A204.1 (cell line): ENCODE measurements at regions not wholly inside any gene's neighbourhood (a gene's known extent, or its start where the extent isn't known, plus 50 kb on each side); places are given as distances from the start of the nearest gene placed in this dataset.
"Not testable (repeated sequence)": the region's sequence is repeated elsewhere in the genome, so short reads cannot be mapped to it uniquely, and the experiment has no call there.

Experiments
- FAIRE-seq: peaks from 2 replicates; lab custom pipeline; 2012; peaks lifted over from hg19 to GRCh38; lab: Jason Lieb, UNC

DNA sequence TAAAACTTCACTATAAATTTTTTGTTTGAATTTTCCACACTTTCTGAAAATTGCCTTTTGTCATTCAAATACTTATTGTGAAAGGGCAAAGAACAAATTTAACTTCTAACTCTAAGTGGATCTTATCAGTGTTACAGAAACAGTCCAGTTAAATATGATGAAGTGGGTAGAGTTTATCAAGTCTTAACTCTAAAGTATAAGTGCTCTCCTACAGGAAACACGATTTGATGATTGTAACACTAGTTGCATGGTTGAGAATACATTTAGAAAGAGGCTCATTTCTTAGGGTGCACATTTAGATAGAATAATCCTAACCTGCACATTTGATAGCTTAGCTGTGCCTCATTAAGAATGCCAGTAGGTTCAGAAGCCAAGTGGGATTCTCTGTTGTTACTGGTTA is 838.3 kb upstream of the ATXN7L3B start:
- FAIRE-seq: no peak

DNA sequence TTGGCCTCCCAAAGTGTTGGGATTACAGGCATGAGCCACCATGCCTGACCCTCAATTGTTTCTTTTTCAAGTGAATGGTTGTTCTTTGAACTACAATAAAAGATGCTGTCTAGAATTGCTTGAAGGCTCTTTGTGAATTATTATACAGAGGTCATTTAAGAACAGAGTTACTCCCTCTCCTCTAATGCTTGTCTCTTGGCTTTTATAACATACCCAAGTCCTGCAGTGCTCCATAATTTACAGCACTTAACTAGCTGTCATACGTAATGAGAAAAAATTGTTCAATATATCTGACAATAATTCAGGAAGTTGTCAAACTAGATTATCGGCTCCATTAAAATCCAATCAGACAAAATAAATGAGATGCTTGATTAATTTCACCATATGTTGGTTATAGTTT is 823.0 kb upstream of the ATXN7L3B start:
- no peak for FAIRE-seq

DNA sequence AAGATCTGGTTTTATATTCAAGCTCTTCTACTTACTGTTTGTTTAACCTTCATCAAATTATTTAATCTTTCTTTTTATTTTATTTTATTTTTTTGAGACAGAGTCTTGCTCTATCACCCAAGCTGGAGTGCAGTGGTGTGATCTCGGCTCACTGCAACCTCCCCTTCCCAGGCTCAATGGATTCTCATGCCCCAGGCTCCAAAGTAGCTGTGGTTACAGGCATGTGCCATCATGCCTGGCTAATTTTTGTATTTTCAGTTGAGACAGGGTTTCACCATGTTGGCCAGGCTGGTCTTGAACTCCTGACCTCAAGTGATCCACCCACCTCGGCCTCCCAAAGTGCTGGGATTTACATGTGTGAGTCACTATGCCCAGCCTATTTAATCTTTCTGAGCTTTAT is 821.5 kb upstream of the ATXN7L3B start:
- not testable (repeated sequence) for FAIRE-seq

DNA sequence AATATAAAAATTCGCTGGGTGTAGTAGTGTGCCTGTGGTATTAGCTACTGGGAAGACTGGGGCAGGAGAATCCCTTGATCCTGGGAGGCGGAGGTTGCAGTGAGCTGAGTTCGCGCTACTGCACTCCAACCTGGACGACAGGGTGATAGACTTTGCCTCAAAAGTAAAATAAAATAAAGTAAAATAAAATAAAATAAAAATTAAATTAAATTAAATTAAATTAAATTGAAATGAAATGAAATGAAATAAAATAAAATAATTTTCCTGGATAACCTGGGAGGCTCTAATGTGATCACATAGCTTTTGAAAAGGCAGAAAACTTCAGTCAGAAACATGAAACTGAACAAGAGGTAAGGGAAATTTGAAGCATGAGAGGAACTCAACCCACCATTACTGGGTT is 818.4 kb upstream of the ATXN7L3B start:
- no peak for FAIRE-seq

DNA sequence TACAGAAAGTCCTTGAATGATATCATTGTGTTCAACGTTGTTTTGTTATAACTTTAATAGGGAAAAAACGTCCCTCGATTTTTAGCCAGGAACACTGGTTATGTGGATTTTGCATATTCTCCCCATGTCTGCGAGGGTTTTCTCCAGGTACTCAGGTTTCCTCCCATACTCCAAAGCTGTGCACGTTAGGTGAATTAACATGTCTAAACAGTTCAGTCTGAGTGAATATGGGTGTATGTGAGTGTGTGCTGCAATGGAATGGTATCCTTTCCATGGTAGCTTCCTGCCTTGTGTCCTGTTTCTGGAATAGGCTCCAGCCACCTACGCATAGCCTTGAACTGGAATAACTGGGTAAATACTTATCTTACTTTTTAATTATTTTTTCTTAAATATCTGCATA is 810.8 kb upstream of the ATXN7L3B start:
- no peak for FAIRE-seq

DNA sequence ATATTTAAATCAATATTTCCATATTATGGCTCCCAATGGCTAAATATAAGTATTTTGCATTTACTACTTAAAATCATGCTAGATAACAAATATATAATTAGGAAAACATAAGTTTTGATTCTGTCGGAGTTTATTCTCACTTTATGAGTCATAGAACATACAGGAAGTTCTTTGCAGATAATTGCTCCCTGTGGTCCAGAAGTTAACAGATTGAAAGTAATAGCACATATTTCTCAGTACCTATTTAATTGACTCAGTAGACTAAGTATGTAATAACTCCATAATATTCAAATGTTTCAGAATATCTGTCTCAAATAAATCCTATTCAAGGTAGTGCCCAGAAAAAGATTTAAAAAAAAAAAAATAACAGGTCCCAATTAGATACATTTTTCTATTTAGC is 806.0 kb upstream of the ATXN7L3B start:
- FAIRE-seq: no peak

DNA sequence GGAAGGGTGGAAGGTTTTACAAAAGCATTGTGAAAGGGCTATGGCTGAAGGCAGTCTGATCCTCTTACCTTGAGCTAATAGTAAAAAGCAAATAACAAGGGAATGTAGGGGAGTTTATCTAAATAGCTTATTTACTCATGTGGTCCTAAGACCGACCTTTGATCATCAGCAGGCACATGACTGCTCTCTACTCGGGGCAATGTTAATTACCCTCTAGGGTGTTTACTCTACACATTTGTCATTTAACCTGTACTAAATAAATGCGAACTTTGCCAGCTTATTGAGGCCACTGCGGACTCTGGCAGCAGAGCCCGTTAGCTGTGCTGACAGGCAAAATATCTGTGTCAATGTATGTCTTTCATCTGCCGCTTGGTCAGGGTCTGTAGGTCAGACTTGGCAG is 768.3 kb upstream of the ATXN7L3B start:
- FAIRE-seq: no peak

DNA sequence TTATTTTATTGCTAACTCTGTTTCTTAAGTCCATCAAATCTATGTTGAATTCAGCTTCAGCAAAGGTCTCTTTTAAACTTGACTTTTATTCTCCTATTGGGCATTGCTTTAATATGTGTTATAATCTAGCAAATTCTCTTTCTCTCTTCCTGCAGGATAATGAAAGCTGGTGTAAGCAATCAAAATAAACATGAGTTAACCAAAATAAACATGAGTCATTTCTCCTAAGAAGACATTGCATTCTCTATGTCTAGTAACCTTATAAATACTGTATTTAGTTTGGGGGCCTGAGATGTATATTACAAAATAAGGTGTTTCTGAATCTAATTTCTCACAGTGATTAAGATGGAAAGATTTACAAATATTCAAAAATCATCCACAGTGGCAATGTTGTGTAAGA is 739.1 kb upstream of the ATXN7L3B start:
- FAIRE-seq: no peak

DNA sequence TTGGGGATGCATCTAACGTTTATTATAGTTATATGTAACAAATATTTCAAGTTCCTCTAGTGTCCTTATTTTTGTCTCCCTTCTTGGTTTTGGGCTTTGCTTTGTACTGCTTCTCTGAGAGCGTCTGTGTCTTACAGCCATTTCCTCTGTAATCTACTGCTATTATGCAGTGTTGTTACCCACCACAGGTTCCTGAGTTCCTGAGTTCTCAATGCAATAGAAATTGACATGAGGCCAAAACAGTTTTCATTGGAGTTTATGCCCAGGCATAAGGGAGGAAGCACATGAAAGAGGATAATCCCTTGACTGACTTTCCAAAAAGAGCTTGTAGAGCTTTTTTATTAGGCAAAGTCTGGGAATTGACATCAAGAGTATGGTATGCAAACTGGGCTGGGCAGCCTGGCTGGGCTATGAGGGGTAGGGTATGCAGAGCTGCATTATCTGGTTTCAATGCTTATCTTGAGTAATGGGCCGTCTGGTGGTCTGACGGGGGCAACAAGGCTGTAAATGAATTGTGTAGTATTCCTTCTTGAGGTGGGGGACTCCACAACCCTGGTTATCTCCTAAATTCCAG is 722.5 kb upstream of the ATXN7L3B start:
- no peak for FAIRE-seq

DNA sequence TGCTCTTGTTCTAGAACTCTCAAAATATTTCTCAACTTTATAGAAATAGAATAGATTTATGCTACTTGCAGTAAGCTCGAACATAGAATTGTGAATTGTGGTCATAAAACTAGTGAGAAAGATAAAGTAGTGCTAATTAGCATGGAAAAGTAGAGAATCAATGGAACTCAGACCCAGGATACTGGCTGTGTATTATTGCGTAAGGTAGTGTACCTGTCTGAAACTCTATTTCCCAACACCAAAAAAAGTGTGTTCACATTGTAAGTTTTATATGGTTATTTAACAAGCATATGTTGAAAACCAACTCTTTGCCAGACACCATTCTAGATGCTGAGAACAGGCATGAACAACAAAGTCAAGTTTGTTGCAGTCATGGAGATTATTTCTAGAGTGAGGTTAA is 720.5 kb upstream of the ATXN7L3B start:
- FAIRE-seq: no peak

DNA sequence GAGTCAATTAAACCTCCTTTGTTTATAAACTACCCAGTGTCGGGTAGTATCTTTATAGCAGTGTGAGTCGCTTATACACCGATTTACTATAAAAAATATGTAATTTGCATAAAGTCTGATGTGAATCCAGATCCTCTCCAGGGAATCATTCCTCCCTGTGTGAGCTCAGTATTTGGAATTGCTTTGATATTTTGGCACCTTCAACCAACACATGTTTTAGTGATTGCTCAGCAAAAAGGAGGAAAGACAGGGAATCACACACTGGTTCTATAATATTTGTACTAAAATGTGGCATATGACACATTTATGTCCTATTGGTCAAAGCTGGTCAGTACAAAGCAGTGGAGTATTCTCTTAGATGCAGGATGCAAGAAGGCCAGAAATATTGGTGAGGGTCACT is 703.9 kb upstream of the ATXN7L3B start:
- FAIRE-seq: no peak

DNA sequence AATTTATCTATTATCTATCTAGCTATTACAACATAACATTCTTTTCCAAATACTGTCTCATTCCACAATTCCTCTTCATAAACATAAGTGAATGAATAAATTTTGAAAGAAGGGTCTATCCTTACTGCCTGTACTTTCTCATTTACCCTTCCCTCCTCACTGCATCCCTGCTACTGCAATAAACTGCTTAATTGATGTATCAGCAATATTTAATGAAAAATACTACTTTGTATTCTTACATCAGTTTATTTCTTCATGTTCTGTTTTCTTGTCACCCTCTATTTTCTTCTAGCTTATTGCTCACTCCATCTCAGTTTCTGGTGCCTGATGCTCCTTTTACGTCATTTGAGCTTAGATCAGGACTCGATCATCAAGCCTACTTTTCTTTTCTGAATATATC is 695.7 kb upstream of the ATXN7L3B start:
- no peak for FAIRE-seq

DNA sequence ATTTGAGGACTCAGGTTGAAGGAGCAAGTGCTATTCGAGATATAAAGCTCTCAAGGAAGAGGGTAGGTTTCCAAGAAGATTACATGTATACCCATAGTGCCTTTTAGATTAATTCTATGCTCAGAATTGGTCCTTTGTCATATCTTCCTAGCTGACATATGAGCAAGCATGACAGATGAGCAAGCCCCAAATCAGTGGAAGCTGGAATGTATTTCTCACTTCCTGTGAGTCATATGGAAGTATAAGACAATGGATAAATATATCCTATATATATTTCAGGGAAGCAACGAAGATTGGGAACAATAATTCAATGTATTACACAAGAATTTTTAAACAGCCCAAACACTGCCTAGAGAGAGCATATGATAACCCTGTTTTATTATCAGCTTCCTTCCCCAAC is 674.1 kb upstream of the ATXN7L3B start:
- no peak for FAIRE-seq

DNA sequence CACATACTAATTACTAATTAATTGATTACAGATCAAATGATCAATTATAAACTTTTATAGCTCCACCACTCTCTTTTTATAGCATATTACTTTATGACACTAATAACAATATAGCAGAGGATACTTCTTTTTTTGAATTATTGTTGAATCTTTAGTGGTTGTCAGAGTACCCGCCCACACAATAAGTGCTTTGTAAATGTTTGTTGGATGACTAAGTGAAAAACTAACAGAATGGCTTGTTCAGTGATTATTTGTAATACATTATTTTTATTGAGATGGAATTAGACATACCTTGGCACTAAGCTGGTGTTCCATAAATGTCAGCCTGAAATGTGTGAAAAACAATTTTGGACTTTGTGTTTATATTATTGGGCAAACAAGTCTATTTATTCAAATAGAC is 670.5 kb upstream of the ATXN7L3B start:
- FAIRE-seq: no peak

DNA sequence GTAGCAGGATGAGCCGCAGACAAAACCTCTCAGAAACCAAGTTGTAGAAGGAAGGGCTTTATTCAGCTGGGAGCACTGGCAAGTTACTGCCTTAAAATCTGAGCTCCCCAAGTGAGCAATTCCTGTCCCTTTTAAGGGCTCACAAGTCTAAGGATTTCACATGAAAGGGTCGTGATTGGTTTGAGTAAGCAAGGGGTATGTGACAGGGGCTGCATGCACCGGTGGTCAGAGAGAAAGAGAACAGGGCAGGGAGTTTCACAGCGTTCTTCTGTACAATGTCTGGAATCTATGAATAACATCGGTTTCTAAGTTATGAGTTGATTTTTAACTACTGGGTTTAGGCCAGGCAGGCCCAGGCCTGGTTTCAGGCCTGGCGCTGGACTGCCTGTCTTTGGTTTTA is 660.3 kb upstream of the ATXN7L3B start:
- FAIRE-seq: not testable (repeated sequence)

DNA sequence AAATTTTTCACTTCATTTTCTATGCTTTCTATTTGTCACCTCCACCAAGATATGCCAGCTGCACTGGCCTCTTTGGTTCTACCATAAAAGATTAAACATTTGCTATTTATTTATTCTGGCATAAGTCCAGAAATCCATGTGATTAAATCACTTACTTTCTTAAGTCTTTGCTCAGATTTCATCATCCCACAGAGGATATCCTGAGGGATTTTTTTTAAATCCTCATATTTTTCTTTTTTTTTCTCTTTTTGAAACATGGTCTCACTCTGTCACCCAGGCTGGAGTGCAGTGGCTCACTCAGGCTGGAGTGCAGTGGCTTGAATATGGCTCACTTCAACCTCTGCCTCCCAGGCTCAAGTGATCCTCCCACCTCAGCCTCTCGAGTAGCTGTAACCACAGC is 645.4 kb upstream of the ATXN7L3B start:
- no peak for FAIRE-seq

DNA sequence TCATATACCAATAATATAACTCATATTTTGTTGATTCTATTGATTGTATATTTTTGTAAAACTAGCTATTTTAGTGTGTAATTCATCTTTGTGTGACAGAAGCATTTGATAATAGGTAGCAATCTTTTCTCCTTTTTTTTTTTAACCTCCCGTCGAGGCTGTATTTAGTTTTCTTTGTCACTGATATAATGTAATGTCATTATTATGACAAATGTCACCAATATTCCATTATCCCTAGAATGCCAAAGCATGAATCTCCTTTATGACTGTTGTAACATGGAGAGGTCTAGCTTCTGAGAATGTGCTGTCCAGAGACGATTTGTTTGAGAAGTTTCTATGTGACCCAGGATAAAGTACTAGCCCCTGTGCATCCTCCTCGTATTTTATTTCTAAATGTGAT is 639.0 kb upstream of the ATXN7L3B start:
- FAIRE-seq: no peak

DNA sequence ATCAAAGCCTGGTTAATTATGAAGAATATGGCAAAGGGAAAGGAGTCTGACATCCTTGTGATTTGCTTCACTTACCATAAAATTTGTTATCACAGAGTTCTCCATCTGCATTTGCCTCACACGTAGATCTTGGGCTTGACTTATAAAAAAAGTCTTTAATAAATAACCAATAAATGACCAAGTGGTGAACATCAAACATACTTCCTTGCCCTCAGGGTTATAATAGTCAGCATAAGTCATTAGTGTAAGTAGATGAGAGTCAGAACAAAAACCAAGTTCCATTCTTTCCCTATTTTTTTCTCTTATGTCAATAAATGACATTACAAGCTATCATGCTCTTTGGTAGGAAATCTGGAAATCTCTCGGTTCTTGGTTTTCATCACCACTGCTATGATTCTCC is 635.4 kb upstream of the ATXN7L3B start:
- no peak for FAIRE-seq

DNA sequence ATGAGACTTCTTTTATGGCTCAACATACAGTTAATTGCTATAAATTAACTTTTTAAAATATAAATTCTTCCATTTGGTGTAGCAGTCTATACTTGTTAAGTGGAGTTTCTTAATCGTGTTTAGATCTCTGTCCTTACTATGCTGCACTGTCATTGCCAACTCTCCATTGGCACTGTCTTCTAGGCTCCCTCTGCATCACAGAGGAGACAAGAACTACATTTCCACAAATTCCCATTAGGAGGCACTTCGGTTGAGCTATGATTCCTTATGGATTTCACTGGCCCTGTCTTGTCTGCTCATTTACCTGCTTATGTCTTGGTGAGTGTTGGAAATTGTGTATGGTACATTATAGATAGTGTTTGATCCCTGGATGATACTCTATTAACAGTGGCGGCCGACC is 630.9 kb upstream of the ATXN7L3B start:
- FAIRE-seq: no peak

DNA sequence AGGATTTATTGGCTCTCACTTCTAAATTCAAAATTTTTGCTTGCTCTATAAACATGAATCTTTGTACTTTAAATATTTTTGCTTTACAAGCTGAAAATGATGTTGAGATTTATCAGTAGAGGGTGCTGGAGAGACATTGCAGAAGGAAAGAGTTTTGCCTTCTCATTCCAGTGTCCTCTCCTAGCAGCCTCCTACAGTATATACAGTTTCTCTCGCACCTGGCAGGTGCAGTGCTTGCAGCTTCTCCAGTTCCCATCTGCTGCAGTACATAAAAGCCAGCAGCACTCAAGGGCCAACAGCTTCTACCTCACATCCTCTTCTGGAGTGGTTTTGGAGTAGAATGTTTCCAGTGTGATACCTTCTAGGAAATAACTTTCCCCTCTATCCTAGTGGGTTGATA is 601.8 kb upstream of the ATXN7L3B start:
- FAIRE-seq: no peak

DNA sequence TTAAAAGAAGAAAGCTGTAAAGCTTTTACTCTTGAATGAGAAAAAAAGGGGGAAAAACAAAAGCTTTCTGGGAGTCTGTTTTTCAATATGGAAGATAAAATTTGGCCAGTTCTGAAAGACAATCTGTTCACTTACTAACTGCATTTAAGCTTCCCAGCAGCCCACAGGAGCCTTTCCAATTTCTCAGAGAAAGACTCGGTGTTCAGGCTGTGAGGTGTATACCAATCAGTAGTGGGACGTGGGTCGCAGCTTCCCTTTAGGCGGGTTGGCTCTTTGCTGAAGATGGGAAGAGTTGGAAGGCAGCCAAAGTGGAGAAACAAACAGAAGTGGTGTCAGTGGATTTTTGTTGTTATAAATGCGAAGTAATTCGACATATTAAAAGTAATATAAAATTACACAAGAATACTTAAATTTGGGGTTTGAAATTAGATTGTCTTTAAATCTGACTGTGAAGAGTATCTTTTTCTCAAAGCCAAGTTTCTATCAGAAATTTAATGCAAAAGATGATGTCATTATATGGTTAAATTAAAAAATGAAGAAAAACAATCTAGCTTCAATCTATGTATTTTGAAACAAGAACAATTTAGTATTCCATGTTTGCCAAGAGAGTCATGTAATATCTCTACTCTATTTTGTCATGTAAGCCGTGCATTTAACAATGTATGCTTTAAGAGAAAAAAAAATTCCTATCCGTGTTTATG is 590.2 kb upstream of the ATXN7L3B start:
- no peak for FAIRE-seq

DNA sequence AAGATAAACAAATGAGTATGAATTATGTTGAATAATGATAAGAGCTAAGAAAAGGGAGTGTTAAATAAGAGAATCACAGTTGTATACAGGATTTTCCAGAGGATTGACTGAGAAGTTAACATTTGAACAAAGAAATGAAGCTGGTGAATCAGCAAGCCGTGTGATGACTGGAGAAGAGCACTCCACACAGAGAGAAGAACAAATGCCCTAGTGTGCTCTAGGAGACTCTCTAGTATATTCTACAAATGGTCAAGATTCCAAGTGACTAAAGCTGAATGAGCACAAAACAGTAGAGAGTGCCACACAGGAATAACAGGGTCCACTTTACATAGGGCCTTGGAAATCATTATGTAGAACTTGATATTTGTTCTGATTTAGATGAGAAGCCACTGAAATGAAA is 587.1 kb upstream of the ATXN7L3B start:
- FAIRE-seq: no peak

DNA sequence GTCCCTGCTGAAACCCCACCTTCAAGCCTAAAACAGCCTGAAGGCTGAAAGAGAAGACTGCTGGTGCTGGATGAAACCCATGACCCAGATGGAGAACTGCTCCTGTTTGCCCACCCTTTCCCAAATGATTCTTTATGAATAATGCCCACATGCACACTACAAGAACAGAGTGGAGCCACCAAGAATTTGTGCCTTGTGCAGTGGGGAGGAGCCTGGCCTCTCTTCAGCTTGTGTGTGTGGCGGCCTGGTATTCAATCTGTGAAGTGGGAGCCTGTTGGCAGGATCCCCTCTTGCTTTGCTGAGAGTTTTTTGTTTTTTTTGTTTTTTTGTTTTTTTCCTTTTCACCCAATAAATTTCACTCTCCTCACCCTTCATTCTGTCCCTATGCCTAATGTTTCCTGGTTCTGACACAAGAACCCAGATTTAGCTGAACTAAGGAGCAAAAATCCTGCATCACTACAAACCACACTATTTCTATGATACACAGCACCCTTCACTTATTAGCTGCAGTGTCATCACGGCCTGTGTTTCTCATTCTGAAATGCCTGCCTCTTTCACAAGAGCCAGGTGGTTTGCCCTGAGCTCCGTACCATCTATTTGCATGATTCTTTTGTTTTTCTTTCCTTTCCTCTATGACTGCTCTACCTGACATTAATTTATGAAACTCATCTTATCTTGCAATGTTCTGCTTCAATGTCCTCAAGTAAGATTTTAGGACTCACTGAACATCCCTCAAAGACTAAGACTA is 585.5 kb upstream of the ATXN7L3B start:
- FAIRE-seq: no peak

DNA sequence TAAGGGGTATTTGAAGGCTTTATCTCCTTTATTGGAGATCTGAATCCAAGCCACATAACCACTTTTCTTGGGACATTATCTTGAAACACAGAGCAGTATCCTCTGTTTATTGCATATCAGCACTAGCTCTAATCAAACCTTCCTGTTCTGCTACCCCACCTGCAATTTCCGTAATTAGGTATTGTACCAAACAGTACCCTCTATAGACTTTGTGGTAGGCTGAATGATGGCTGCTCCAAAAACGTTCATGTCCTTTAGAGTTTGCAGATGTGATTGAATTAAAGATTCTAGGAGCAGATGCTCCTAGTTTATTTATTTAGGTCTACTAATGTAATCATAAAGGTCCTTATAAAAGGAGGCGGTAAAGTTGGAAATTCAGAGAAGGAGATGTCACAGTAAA is 573.0 kb upstream of the ATXN7L3B start:
- no peak for FAIRE-seq
